COLO829 (cell line): ENCODE measurements at regions not wholly inside any gene's neighbourhood (a gene's known extent, or its start where the extent isn't known, plus 50 kb on each side); places are given as distances from the start of the nearest gene placed in this dataset.
"Not testable (repeated sequence)": the region's sequence is repeated elsewhere in the genome, so short reads cannot be mapped to it uniquely, and the experiment has no call there.

Source experiments
- DNase-seq: peaks from one replicate; pipeline ENCODE4 v3.0.0; 2012; ENCODE audit warnings: low spot score

- DNase-seq: not testable (repeated sequence)
Observed at GRCh38 chr6:28623242-28623641, 97.6 kb downstream of the GPX5 start.

GRCh38 chr6:28626386-28626785 is 100.7 kb downstream of the GPX5 start:
- not testable (repeated sequence) for DNase-seq

GRCh38 chr6:28632326-28632851 is 106.7 kb downstream of the GPX5 start:
- no peak for DNase-seq

DNA sequence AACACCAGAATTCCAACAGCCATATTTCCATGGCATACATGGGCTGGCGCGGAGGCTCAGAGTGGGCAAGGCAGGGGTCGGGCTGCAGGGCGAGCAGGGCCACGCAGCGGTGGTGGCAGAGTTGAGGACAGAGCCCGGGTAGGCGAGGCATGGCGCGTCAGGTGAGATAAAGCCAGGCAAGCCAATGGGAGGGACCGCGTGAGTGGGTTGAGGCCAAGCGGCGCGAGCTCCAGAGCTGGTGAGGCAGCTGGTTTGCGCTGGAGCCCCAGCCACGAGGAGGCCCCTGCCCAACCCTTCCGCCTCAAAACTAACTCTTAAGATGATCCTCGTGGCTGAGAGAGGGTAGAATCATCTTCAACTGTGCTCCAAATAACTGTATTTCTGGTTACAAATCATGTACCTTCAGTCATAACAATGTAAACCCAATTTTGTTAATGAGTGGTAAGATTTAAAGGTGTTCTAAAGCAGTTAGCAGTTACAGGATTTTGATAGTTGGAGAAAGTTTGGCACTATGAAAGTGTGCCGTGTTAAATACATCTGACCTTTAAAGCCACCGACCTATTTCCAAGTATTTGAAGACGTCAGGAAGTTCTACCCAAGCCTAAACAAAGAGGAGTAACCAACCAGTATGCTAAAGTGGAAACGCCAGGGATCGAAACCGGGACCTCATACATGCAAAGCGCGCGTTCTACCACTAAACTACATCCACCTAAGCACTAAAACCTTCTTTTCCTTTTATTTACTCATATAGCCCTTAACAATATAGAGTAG is 107.9 kb downstream of the GPX5 start:
- no peak for DNase-seq

GRCh38 chr6:28634411-28634760 is 108.7 kb downstream of the GPX5 start:
- no peak for DNase-seq

GRCh38 chr6:28634761-28635546 is 109.3 kb downstream of the GPX5 start:
- DNase-seq: no peak

- DNase-seq: no peak
Observed at GRCh38 chr6:28635547-28636158, 110.0 kb downstream of the GPX5 start.

GRCh38 chr6:28638787-28639430 is 113.2 kb downstream of the GPX5 start:
- DNase-seq: no peak

DNA sequence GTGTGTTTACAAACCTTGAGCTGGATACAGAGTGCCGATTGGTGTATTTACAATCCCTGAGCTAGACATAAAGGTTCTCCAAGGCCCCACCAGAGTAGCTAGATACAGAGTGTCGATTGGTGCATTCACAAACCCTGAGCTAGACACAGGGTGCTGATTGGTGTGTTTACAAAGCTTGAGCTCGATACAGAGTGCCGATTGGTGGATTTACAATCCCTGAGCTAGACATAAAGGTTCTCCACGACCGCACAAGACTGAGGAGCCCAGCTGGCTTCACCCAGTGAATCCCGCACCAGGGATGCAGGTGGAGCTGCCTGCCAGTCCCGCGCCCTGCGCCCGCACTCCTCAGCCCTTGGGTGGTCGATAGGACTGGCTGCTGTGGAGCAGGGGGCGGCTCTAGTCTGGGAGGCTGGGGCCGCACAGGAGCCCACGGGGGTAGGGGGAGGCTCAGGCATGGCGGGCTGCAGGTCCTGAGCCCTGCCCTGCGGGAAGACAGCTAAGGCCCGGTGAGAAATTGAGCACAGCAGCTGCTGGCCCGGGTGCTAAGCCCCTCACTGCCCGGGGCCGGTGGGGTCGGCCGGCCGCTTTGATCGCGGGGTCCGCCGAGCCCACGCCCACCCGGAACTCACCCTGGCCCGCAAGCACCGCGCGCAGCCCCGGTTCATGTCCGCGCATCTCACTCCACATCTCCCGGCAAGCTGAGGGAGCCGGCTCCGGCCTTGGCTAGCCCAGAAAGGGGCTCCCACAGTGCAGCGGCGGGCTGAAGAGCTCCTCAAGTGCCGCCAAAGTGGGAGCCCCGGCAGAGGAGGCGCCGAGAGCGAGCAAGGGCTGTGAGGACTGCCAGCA is 114.0 kb downstream of the GPX5 start:
- not testable (repeated sequence) for DNase-seq

- peak; percentile 75 for DNase-seq
Observed at GRCh38 chr6:28643017-28643740, 117.5 kb downstream of the GPX5 start.

DNA sequence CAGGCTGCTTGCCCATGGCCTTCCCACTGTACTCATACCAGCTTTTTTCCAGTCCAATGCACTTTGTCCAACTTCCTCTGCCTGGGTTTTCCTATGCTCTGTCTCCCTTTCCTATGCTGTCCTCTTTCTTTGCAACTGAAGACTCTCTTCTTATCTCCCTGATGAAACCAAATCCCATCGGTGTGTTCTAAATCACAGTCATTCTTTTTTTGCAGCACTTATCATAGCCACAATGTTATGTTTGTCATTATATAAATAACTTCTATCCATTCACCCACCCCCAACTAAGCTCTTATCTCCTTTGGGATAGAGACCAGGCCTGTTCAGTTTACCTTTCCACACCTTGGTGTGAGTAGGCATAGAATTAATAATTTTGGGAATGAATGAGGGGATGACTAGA is 121.0 kb downstream of the GPX5 start:
- no peak for DNase-seq

GRCh38 chr6:28648035-28648877 is 122.6 kb downstream of the GPX5 start:
- peak; percentile 90 for DNase-seq

DNA sequence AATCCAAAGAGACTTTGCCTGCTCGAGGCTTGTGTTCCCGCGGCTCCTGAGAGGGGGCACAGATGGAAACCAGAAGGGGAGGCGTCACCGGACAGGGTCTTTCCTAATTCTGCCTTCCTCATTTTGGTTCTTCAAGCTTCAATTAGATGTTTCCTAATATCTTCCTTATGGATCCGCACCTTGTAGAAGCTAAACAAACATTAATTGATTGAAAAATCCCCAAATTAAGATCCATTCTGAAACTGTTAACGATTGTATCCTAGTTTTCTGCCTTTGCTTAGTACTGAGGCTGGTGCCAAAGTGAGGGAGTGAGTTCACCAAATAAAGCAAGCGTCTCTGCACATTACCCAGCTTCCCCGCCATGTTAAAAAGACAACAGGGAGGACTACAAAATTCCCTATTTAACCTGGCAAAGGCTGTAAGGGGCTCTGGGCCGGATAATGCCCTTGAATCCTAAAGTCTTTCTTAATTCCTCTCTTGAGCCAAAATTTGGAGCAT is 123.2 kb downstream of the GPX5 start:
- peak; percentile 34 for DNase-seq

GRCh38 chr6:28651161-28651560 is 125.5 kb downstream of the GPX5 start:
- no peak for DNase-seq

- DNase-seq: no peak
Observed at GRCh38 chr6:28653876-28654275, 128.2 kb downstream of the GPX5 start.

DNA sequence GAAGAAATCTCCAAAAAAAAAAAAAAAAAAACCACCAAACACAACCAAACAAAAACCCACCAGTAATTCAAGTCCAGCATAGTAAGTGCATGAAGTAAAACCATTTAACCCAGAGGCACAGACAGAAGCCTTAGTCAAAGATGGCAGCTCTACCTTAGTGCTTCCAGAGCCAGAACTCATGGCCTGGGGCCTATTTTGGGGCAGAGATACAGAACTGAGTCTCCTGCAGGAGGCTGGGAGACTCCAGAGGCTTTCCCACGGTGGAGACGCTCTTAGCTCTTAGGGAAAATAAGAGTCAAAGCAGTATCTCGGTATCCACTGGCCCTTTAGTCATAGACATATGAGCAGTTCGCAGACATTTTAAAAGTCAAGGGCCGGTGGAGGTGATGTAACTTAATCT is 129.5 kb downstream of the GPX5 start:
- no peak for DNase-seq

GRCh38 chr6:28656715-28657114 is 131.0 kb downstream of the GPX5 start:
- no peak for DNase-seq

- DNase-seq: no peak
Observed at GRCh38 chr6:28657381-28657768, 131.7 kb downstream of the GPX5 start.

GRCh38 chr6:28657769-28658465 is 132.2 kb downstream of the GPX5 start:
- DNase-seq: peak; percentile 97
